ENCODE measurements at regions not wholly inside any gene's neighbourhood (a gene's known extent, or its start where the extent isn't known, plus 50 kb on each side); places are given as distances from the start of the nearest gene placed in this dataset.
"Not testable (repeated sequence)": the region's sequence is repeated elsewhere in the genome, so short reads cannot be mapped to it uniquely, and the experiment has no call there.

- H3K9me3 ChIP-seq (ENCODE audit: low read depth) = no peaks in the 10 kb centered on the region
- H3K27ac ChIP-seq = no peak overlapping the region
- 64% methylated on average over 1 of the region's 1 CpG for WGBS (ENCODE audit: low lambda C conversion rate, missing lambda C conversion rate)
- no peaks in the 10 kb centered on the region for H3K36me3 ChIP-seq (replicated peaks; ENCODE audit: insufficient read depth, low read depth)
- no peaks in the 10 kb centered on the region for H3K79me2 ChIP-seq
- DNase-seq (ENCODE audit: low spot score) = no peak
- no peaks in the 10 kb centered on the region for H3K4me1 ChIP-seq (ENCODE audit: insufficient read depth)
- H4K20me1 ChIP-seq (ENCODE audit: insufficient read depth, poor library complexity, severe bottlenecking) = no peaks in the 10 kb centered on the region
- H2AFZ ChIP-seq = no peak overlapping the region
- no peak overlapping the region for H3K4me2 ChIP-seq
- no peaks in the 10 kb centered on the region for H3K9me2 ChIP-seq (replicated peaks; ENCODE audit: insufficient read depth)
- no peak overlapping the region for H3K4me3 ChIP-seq
- TF ChIP-seq EZH2phosphoT487 (IDR thresholded peaks at IDR 0.05; ENCODE audit: low read depth, severe bottlenecking, unreplicated experiment) (no peak), CTCF (IDR thresholded peaks at IDR 0.05; ENCODE audit: poor library complexity) (no peak), EZH2 (IDR thresholded peaks at IDR 0.05; ENCODE audit: borderline replicate concordance) (no peak)
- no peaks in the 10 kb centered on the region for H3K27me3 ChIP-seq
Measured at GRCh38 chr14:66273261-66273832, 212.8 kb upstream of the CCDC196 start.

- not testable (repeated sequence) for H3K4me2 ChIP-seq; H3K9me3 ChIP-seq (ENCODE audit: low read depth); H3K79me2 ChIP-seq; H3K9me2 ChIP-seq (replicated peaks; ENCODE audit: insufficient read depth); H4K20me1 ChIP-seq (ENCODE audit: insufficient read depth, poor library complexity, severe bottlenecking); H2AFZ ChIP-seq; H3K36me3 ChIP-seq (replicated peaks; ENCODE audit: insufficient read depth, low read depth); H3K4me3 ChIP-seq; H3K4me1 ChIP-seq (ENCODE audit: insufficient read depth); H3K27ac ChIP-seq; H3K27me3 ChIP-seq; DNase-seq (ENCODE audit: low spot score)
- 93% methylated on average over 3 of the region's 3 CpGs for WGBS (ENCODE audit: low lambda C conversion rate, missing lambda C conversion rate)
Measured at GRCh38 chr14:66278418-66278817, 207.8 kb upstream of the CCDC196 start.

- H2AFZ ChIP-seq = no peak overlapping the region
- H3K36me3 ChIP-seq (replicated peaks; ENCODE audit: insufficient read depth, low read depth) = no peaks in the 10 kb centered on the region
- H3K4me2 ChIP-seq = no peak overlapping the region
- H3K4me1 ChIP-seq (ENCODE audit: insufficient read depth) = no peaks in the 10 kb centered on the region
- H3K27ac ChIP-seq = no peak overlapping the region
- H3K9me3 ChIP-seq (ENCODE audit: low read depth) = no peaks in the 10 kb centered on the region
- H3K4me3 ChIP-seq = no peak overlapping the region
- TF ChIP-seq EZH2 (IDR thresholded peaks at IDR 0.05; ENCODE audit: borderline replicate concordance) = no peak
- TF ChIP-seq CTCF (IDR thresholded peaks at IDR 0.05; ENCODE audit: poor library complexity) = no peak
- no peak for TF ChIP-seq EZH2phosphoT487 (IDR thresholded peaks at IDR 0.05; ENCODE audit: low read depth, severe bottlenecking, unreplicated experiment)
- 63% methylated on average over 9 of the region's 9 CpGs for WGBS (ENCODE audit: low lambda C conversion rate, missing lambda C conversion rate)
- no peaks in the 10 kb centered on the region for H4K20me1 ChIP-seq (ENCODE audit: insufficient read depth, poor library complexity, severe bottlenecking)
- peak; percentile 46 for DNase-seq (ENCODE audit: low spot score)
- H3K9me2 ChIP-seq (replicated peaks; ENCODE audit: insufficient read depth) = no peaks in the 10 kb centered on the region
- H3K27me3 ChIP-seq = no peaks in the 10 kb centered on the region
- H3K79me2 ChIP-seq = no peaks in the 10 kb centered on the region
Measured at GRCh38 chr14:66281036-66281776, 205.0 kb upstream of the CCDC196 start.

GRCh38 chr14:66284346-66284745 is 201.8 kb upstream of the CCDC196 start:
- 15% methylated on average over 1 of the region's 1 CpG for WGBS (ENCODE audit: low lambda C conversion rate, missing lambda C conversion rate)
- H3K27ac ChIP-seq = no peak overlapping the region
- no peaks in the 10 kb centered on the region for H3K36me3 ChIP-seq (replicated peaks; ENCODE audit: insufficient read depth, low read depth)

More at GRCh38 chr14:66284346-66284745, 201.8 kb upstream of the CCDC196 start:
- no peak overlapping the region for H2AFZ ChIP-seq
- peak; percentile 55 for DNase-seq (ENCODE audit: low spot score)
- H3K27me3 ChIP-seq = no peaks in the 10 kb centered on the region
- no peak overlapping the region for H3K4me3 ChIP-seq
- no peaks in the 10 kb centered on the region for H4K20me1 ChIP-seq (ENCODE audit: insufficient read depth, poor library complexity, severe bottlenecking)
- no peaks in the 10 kb centered on the region for H3K9me3 ChIP-seq (ENCODE audit: low read depth)
- no peaks in the 10 kb centered on the region for H3K4me1 ChIP-seq (ENCODE audit: insufficient read depth)
- no peak for TF ChIP-seq CTCF (IDR thresholded peaks at IDR 0.05; ENCODE audit: poor library complexity)
- no peak overlapping the region for H3K4me2 ChIP-seq
- no peaks in the 10 kb centered on the region for H3K79me2 ChIP-seq
- H3K9me2 ChIP-seq (replicated peaks; ENCODE audit: insufficient read depth) = no peaks in the 10 kb centered on the region

Measured in hepatocyte (in vitro differentiated cells).